ENCODE measurements at regions not wholly inside any gene's neighbourhood (a gene's known extent, or its start where the extent isn't known, plus 50 kb on each side); places are given as distances from the start of the nearest gene placed in this dataset.

DNA sequence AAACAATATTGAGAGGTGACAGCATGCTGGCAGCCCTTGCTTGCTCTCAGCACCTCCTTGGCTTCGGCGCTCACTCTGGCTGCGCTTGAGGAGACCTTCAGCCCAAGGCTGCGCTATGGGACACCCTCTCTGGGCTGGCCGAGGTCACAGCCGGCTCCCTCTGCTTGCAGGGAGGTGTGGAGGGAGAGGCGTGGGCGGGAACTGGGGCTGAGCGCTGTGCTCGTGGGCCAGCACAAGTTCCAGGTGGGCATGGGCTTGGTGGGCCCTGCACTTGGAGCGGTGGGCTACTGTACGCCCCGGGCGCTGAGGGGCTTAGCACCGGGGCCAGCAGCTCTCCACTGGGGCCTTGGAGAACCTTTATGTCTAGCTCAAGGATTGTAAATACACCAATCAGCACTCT, 1613.8 kb upstream of the IGFBP7 start:
- TF ChIP-seq, protein P1, sequence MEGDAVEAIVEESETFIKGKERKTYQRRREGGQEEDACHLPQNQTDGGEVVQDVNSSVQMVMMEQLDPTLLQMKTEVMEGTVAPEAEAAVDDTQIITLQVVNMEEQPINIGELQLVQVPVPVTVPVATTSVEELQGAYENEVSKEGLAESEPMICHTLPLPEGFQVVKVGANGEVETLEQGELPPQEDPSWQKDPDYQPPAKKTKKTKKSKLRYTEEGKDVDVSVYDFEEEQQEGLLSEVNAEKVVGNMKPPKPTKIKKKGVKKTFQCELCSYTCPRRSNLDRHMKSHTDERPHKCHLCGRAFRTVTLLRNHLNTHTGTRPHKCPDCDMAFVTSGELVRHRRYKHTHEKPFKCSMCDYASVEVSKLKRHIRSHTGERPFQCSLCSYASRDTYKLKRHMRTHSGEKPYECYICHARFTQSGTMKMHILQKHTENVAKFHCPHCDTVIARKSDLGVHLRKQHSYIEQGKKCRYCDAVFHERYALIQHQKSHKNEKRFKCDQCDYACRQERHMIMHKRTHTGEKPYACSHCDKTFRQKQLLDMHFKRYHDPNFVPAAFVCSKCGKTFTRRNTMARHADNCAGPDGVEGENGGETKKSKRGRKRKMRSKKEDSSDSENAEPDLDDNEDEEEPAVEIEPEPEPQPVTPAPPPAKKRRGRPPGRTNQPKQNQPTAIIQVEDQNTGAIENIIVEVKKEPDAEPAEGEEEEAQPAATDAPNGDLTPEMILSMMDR (conservative IDR thresholded peaks at IDR 0.05; ENCODE audit: low read depth in 2 of 2): no peak
- no peak for TF ChIP-seq POLR2AphosphoS5 (IDR thresholded peaks at IDR 0.05; ENCODE audit: low read depth)
- TF ChIP-seq, protein P2, sequence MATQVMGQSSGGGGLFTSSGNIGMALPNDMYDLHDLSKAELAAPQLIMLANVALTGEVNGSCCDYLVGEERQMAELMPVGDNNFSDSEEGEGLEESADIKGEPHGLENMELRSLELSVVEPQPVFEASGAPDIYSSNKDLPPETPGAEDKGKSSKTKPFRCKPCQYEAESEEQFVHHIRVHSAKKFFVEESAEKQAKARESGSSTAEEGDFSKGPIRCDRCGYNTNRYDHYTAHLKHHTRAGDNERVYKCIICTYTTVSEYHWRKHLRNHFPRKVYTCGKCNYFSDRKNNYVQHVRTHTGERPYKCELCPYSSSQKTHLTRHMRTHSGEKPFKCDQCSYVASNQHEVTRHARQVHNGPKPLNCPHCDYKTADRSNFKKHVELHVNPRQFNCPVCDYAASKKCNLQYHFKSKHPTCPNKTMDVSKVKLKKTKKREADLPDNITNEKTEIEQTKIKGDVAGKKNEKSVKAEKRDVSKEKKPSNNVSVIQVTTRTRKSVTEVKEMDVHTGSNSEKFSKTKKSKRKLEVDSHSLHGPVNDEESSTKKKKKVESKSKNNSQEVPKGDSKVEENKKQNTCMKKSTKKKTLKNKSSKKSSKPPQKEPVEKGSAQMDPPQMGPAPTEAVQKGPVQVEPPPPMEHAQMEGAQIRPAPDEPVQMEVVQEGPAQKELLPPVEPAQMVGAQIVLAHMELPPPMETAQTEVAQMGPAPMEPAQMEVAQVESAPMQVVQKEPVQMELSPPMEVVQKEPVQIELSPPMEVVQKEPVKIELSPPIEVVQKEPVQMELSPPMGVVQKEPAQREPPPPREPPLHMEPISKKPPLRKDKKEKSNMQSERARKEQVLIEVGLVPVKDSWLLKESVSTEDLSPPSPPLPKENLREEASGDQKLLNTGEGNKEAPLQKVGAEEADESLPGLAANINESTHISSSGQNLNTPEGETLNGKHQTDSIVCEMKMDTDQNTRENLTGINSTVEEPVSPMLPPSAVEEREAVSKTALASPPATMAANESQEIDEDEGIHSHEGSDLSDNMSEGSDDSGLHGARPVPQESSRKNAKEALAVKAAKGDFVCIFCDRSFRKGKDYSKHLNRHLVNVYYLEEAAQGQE (IDR thresholded peaks at IDR 0.05; ENCODE audit: unreplicated experiment): no peak
- no peak for TF ChIP-seq EZH2 (IDR thresholded peaks at IDR 0.05; ENCODE audit: low read depth, unreplicated experiment)
- TF ChIP-seq CREB1 (CRISPR knock-in tag; IDR thresholded peaks at IDR 0.05; ENCODE audit: low read depth): no peak
- TF ChIP-seq, protein P3, sequence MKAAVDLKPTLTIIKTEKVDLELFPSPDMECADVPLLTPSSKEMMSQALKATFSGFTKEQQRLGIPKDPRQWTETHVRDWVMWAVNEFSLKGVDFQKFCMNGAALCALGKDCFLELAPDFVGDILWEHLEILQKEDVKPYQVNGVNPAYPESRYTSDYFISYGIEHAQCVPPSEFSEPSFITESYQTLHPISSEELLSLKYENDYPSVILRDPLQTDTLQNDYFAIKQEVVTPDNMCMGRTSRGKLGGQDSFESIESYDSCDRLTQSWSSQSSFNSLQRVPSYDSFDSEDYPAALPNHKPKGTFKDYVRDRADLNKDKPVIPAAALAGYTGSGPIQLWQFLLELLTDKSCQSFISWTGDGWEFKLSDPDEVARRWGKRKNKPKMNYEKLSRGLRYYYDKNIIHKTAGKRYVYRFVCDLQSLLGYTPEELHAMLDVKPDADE (IDR thresholded peaks at IDR 0.05): no peak
- TF ChIP-seq EZH2phosphoT487 (IDR thresholded peaks at IDR 0.05; ENCODE audit: unreplicated experiment): no peak
- no peak for TF ChIP-seq JUNB (IDR thresholded peaks at IDR 0.05; ENCODE audit: unreplicated experiment)
- TF ChIP-seq NANOG (IDR thresholded peaks at IDR 0.05; ENCODE audit: borderline replicate concordance): no peak
- TF ChIP-seq STAT1 (IDR thresholded peaks at IDR 0.05; ENCODE audit: unreplicated experiment): no peak
- no peak for TF ChIP-seq ZNF114 (CRISPR knock-in tag; IDR thresholded peaks at IDR 0.05)
- TF ChIP-seq ZNF331 (CRISPR knock-in tag; IDR thresholded peaks at IDR 0.05; ENCODE audit: low read depth): no peak
- TF ChIP-seq, protein P4, sequence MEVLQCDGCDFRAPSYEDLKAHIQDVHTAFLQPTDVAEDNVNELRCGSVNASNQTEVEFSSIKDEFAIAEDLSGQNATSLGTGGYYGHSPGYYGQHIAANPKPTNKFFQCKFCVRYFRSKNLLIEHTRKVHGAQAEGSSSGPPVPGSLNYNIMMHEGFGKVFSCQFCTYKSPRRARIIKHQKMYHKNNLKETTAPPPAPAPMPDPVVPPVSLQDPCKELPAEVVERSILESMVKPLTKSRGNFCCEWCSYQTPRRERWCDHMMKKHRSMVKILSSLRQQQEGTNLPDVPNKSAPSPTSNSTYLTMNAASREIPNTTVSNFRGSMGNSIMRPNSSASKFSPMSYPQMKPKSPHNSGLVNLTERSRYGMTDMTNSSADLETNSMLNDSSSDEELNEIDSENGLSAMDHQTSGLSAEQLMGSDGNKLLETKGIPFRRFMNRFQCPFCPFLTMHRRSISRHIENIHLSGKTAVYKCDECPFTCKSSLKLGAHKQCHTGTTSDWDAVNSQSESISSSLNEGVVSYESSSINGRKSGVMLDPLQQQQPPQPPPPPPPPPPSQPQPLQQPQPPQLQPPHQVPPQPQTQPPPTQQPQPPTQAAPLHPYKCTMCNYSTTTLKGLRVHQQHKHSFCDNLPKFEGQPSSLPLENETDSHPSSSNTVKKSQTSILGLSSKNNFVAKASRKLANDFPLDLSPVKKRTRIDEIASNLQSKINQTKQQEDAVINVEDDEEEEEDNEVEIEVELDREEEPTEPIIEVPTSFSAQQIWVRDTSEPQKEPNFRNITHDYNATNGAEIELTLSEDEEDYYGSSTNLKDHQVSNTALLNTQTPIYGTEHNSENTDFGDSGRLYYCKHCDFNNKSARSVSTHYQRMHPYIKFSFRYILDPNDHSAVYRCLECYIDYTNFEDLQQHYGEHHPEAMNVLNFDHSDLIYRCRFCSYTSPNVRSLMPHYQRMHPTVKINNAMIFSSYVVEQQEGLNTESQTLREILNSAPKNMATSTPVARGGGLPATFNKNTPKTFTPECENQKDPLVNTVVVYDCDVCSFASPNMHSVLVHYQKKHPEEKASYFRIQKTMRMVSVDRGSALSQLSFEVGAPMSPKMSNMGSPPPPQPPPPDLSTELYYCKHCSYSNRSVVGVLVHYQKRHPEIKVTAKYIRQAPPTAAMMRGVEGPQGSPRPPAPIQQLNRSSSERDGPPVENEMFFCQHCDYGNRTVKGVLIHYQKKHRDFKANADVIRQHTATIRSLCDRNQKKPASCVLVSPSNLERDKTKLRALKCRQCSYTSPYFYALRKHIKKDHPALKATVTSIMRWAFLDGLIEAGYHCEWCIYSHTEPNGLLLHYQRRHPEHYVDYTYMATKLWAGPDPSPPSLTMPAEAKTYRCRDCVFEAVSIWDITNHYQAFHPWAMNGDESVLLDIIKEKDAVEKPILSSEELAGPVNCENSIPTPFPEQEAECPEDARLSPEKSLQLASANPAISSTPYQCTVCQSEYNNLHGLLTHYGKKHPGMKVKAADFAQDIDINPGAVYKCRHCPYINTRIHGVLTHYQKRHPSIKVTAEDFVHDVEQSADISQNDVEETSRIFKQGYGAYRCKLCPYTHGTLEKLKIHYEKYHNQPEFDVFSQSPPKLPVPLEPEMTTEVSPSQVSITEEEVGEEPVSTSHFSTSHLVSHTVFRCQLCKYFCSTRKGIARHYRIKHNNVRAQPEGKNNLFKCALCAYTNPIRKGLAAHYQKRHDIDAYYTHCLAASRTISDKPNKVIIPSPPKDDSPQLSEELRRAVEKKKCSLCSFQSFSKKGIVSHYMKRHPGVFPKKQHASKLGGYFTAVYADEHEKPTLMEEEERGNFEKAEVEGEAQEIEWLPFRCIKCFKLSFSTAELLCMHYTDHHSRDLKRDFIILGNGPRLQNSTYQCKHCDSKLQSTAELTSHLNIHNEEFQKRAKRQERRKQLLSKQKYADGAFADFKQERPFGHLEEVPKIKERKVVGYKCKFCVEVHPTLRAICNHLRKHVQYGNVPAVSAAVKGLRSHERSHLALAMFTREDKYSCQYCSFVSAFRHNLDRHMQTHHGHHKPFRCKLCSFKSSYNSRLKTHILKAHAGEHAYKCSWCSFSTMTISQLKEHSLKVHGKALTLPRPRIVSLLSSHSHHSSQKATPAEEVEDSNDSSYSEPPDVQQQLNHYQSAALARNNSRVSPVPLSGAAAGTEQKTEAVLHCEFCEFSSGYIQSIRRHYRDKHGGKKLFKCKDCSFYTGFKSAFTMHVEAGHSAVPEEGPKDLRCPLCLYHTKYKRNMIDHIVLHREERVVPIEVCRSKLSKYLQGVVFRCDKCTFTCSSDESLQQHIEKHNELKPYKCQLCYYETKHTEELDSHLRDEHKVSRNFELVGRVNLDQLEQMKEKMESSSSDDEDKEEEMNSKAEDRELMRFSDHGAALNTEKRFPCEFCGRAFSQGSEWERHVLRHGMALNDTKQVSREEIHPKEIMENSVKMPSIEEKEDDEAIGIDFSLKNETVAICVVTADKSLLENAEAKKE (CRISPR knock-in tag; IDR thresholded peaks at IDR 0.05): no peak

All from GM23338 (cell line).